ENCODE measurements at regions not wholly inside any gene's neighbourhood (a gene's known extent, or its start where the extent isn't known, plus 50 kb on each side); places are given as distances from the start of the nearest gene placed in this dataset.

- DNase-seq (ENCODE audit: low spot score): no peak
Measured at GRCh38 chr9:78605041-78606000, 308.4 kb downstream of the PSAT1 start.

- DNase-seq (ENCODE audit: low spot score): no peak
Measured at GRCh38 chr9:78606001-78606379, 309.1 kb downstream of the PSAT1 start.

GRCh38 chr9:78607853-78608252, 310.9 kb downstream of the PSAT1 start:
- DNase-seq (ENCODE audit: low spot score): no peak

- DNase-seq (ENCODE audit: low spot score): no peak
Measured at GRCh38 chr9:78609450-78609849, 312.5 kb downstream of the PSAT1 start.

- DNase-seq (ENCODE audit: low spot score): no peak
Measured at GRCh38 chr9:78612091-78612490, 315.2 kb downstream of the PSAT1 start.

- DNase-seq (ENCODE audit: low spot score): no peak
Measured at GRCh38 chr9:78613006-78613405, 316.1 kb downstream of the PSAT1 start.

- no peak for DNase-seq (ENCODE audit: low spot score)
Measured at GRCh38 chr9:78614892-78615291, 318.0 kb downstream of the PSAT1 start.

- DNase-seq (ENCODE audit: low spot score): no peak
Measured at GRCh38 chr9:78615372-78615771, 318.4 kb downstream of the PSAT1 start.

- no peak for DNase-seq (ENCODE audit: low spot score)
Measured at GRCh38 chr9:78618735-78619134, 321.8 kb downstream of the PSAT1 start.

GRCh38 chr9:78620303-78620702, 323.4 kb downstream of the PSAT1 start:
- no peak for DNase-seq (ENCODE audit: low spot score)

GRCh38 chr9:78620764-78621163, 323.8 kb downstream of the PSAT1 start:
- DNase-seq (ENCODE audit: low spot score): no peak

- no peak for DNase-seq (ENCODE audit: low spot score)
Measured at GRCh38 chr9:78622126-78622525, 325.2 kb downstream of the PSAT1 start.

- DNase-seq (ENCODE audit: low spot score): no peak
Measured at GRCh38 chr9:78626971-78627370, 330.0 kb downstream of the PSAT1 start.

- no peak for DNase-seq (ENCODE audit: low spot score)
Measured at GRCh38 chr9:78630966-78631365, 334.0 kb downstream of the PSAT1 start.

- no peak for DNase-seq (ENCODE audit: low spot score)
Measured at GRCh38 chr9:78640728-78641127, 343.8 kb downstream of the PSAT1 start.

- DNase-seq (ENCODE audit: low spot score): no peak
Measured at GRCh38 chr9:78644359-78644758, 347.4 kb downstream of the PSAT1 start.

GRCh38 chr9:78654324-78654723, 357.4 kb downstream of the PSAT1 start:
- DNase-seq (ENCODE audit: low spot score): no peak

- no peak for DNase-seq (ENCODE audit: low spot score)
Measured at GRCh38 chr9:78663369-78663768, 366.4 kb downstream of the PSAT1 start.

- DNase-seq (ENCODE audit: low spot score): no peak
Measured at GRCh38 chr9:78664370-78664769, 367.4 kb downstream of the PSAT1 start.

GRCh38 chr9:78666818-78667414, 370.0 kb downstream of the PSAT1 start:
- DNase-seq (ENCODE audit: low spot score): no peak

- no peak for DNase-seq (ENCODE audit: low spot score)
Measured at GRCh38 chr9:78668148-78668832, 371.4 kb downstream of the PSAT1 start.

GRCh38 chr9:78669591-78669990, 372.7 kb downstream of the PSAT1 start:
- no peak for DNase-seq (ENCODE audit: low spot score)

GRCh38 chr9:78671785-78672184, 374.9 kb downstream of the PSAT1 start:
- no peak for DNase-seq (ENCODE audit: low spot score)

Data from RKO (cell line).